SK-N-MC (cell line): ENCODE measurements at regions not wholly inside any gene's neighbourhood (a gene's known extent, or its start where the extent isn't known, plus 50 kb on each side); places are given as distances from the start of the nearest gene placed in this dataset.

Source experiments
- EZH2 ChIP-seq: fragments of 200-600 bp; sonication (generic); IDR thresholded peaks from one replicate; pipeline ENCODE4 v1.6.1; 2017; ENCODE audit warnings: antibody characterized with exemption
- POLR2AphosphoS5 ChIP-seq: IDR thresholded peaks from 2 replicates; pipeline ENCODE4 v1.6.1; 2012; ENCODE audit warnings: mild to moderate bottlenecking, low read depth, low read length, borderline replicate concordance

GRCh38 chr10:118922226-118922625, 107.3 kb upstream of the NANOS1 start:
- TF ChIP-seq EZH2, result no peak
- TF ChIP-seq POLR2AphosphoS5, result no peak
